ENCODE measurements at regions not wholly inside any gene's neighbourhood (a gene's known extent, or its start where the extent isn't known, plus 50 kb on each side); places are given as distances from the start of the nearest gene placed in this dataset.

- no peaks in the 10 kb centered on the region for H3K9me3 ChIP-seq
- intact Hi-C loops (cut with DNase I, micrococcal nuclease): no loop called here
- TF ChIP-seq, protein P1, sequence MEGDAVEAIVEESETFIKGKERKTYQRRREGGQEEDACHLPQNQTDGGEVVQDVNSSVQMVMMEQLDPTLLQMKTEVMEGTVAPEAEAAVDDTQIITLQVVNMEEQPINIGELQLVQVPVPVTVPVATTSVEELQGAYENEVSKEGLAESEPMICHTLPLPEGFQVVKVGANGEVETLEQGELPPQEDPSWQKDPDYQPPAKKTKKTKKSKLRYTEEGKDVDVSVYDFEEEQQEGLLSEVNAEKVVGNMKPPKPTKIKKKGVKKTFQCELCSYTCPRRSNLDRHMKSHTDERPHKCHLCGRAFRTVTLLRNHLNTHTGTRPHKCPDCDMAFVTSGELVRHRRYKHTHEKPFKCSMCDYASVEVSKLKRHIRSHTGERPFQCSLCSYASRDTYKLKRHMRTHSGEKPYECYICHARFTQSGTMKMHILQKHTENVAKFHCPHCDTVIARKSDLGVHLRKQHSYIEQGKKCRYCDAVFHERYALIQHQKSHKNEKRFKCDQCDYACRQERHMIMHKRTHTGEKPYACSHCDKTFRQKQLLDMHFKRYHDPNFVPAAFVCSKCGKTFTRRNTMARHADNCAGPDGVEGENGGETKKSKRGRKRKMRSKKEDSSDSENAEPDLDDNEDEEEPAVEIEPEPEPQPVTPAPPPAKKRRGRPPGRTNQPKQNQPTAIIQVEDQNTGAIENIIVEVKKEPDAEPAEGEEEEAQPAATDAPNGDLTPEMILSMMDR (IDR thresholded peaks at IDR 0.05): no peak
- no peaks in the 10 kb centered on the region for H3K4me1 ChIP-seq (ENCODE audit: low read depth)
- no peak overlapping the region for H3K4me3 ChIP-seq
- DNase-seq (no peak), ATAC-seq (no peak)
- no peaks in the 10 kb centered on the region for H3K36me3 ChIP-seq (ENCODE audit: low read depth)
These were observed 88.4 kb upstream of the BOD1 start for GRCh38 chr5:173704615-173705511.

DNA sequence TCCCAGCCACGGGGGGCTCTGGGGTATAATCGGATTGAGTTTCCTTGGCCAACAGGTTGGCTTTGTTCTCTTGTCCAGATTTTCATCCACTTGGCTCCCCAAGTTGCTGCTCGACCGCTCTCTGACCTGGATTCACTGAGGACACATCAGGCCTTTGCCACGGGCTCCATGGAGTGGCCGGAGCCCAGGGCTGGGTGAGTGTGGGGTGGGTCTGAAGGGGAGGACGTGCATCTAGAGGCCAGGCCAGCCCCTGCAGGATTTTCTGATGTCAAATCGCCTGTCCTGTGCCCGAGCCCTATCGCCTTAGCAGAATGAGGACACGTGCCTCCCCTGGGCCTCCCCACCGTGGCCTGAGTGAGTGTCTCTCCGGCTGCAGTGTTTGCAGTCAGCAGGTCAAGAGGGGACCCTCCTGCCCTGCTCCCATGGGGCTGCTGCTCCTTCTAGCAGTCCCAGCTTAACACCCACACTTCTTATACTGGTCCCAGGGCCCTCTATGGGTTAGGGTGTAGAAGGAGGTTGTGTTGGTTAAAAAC lies 89.1 kb upstream of the BOD1 start:
- Histone ChIP-seq H3K4me3 (no peak overlapping the region), H3K4me1 (ENCODE audit: low read depth) (no peaks in the 10 kb centered on the region), H3K9me3 (no peaks in the 10 kb centered on the region), H3K36me3 (ENCODE audit: low read depth) (no peaks in the 10 kb centered on the region)
- DNase-seq (no peak), ATAC-seq (no peak)
- intact Hi-C loops (cut with DNase I, micrococcal nuclease): no loop called here
- TF ChIP-seq, protein P1 (IDR thresholded peaks at IDR 0.05): no peak

DNA sequence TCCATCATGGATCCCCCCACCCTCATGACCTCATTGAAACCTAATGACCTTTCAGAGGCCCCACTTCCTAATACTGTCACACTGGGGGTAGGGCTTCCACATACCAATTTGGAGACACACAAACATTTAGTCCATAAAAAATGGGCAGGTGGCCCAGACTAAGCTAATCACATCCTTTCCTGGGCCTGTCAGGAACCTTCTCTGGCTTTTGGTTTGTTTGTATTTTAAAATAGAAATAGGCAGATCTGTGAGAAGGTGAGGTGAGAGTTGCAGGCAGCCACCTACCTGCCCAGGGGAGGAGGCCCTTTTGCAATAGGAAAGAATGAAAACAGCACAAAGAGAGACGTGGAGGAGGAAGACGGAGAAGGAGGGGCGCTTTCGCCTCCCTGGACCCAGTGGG lies 90.2 kb upstream of the BOD1 start:
- TF ChIP-seq, protein P1 (IDR thresholded peaks at IDR 0.05): no peak
- Histone ChIP-seq H3K36me3 (ENCODE audit: low read depth) (no peaks in the 10 kb centered on the region), H3K4me3 (no peak overlapping the region), H3K4me1 (ENCODE audit: low read depth) (no peaks in the 10 kb centered on the region), H3K9me3 (no peaks in the 10 kb centered on the region)
- no peak for ATAC-seq
- intact Hi-C loops (cut with DNase I, micrococcal nuclease): no loop called here
- DNase-seq: no peak

DNA sequence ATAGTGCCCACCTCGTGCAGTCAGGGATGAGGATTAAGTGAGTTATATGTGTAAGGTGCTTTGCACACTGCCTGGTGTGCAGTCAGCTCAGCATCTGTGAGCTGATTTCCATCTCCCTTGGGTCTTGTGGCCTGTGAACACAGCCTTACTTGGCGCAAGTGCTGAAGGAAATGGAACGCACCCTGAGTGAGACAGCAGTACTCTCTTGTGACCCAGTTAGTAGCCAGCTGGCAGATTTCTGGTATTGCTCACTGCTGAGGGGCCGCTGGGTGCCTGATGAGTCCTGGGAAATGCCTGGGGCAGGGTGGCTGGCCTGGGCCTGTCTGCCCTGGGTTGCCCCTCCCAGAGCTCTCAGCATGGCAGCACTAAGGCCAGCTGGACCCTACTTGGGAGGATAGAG lies 90.9 kb upstream of the BOD1 start:
- TF ChIP-seq, protein P1 (IDR thresholded peaks at IDR 0.05): no peak
- Histone ChIP-seq H3K9me3 (no peaks in the 10 kb centered on the region), H3K36me3 (ENCODE audit: low read depth) (no peaks in the 10 kb centered on the region), H3K4me3 (no peak overlapping the region), H3K4me1 (ENCODE audit: low read depth) (no peaks in the 10 kb centered on the region)
- DNase-seq: no peak
- ATAC-seq: peak; percentile 52
- intact Hi-C loops (cut with DNase I, micrococcal nuclease): no loop called here

- no peak for ATAC-seq
- H3K4me3 ChIP-seq: no peak overlapping the region
- H3K36me3 ChIP-seq (ENCODE audit: low read depth): no peaks in the 10 kb centered on the region
- intact Hi-C loops (cut with DNase I, micrococcal nuclease): no loop called here
- TF ChIP-seq, protein P1 (IDR thresholded peaks at IDR 0.05): no peak
- no peak for DNase-seq
- no peaks in the 10 kb centered on the region for H3K9me3 ChIP-seq
- H3K4me1 ChIP-seq (ENCODE audit: low read depth): no peaks in the 10 kb centered on the region
These were observed 92.7 kb upstream of the BOD1 start for GRCh38 chr5:173709145-173709544.
